Neural cell (in vitro differentiated cells): ENCODE measurements at regions not wholly inside any gene's neighbourhood (a gene's known extent, or its start where the extent isn't known, plus 50 kb on each side); places are given as distances from the start of the nearest gene placed in this dataset.

Experiments
- H2AFZ ChIP-seq: fragments of 200-600, 300-800 bp; sonication (generic), shearing (Covaris generic); 2 replicates; pipeline ENCODE4 v1.6.0; 2014; ENCODE audit warnings: low read depth, mild to moderate bottlenecking, antibody characterized with exemption, low read length, moderate library complexity
- H3F3A ChIP-seq: fragments of 200-600 bp; shearing (Covaris generic); 2 replicates; pipeline ENCODE4 v1.6.1; 2016; ENCODE audit warnings: mild to moderate bottlenecking, moderate library complexity, mixed read lengths, antibody characterized with exemption, low read length; ENCODE audit not compliant: insufficient read depth, poor library complexity, severe bottlenecking
- H3K27ac ChIP-seq: fragments of 200-600, 300-800 bp; sonication (generic), shearing (Covaris generic); 2 replicates; pipeline ENCODE4 v1.5.1; 2014; ENCODE audit warnings: mild to moderate bottlenecking, low read length, moderate library complexity
- H3K27me3 ChIP-seq: fragments of 300-800, 200-600 bp; sonication (generic), shearing (Covaris generic); 2 replicates; pipeline ENCODE4 v1.6.0; 2014; ENCODE audit warnings: mild to moderate bottlenecking, low read depth, low read length, moderate library complexity; ENCODE audit not compliant: insufficient read depth
- H3K36me3 ChIP-seq: fragments of 300-800, 200-600 bp; sonication (generic), shearing (Covaris generic); 2 replicates; pipeline ENCODE4 v1.5.1; 2014; ENCODE audit warnings: mild to moderate bottlenecking, antibody characterized with exemption, low read length, moderate library complexity; ENCODE audit not compliant: insufficient read depth
- H3K4me2 ChIP-seq: fragments of 300-800, 200-600 bp; sonication (generic), shearing (Covaris generic); 2 replicates; pipeline ENCODE4 v1.6.0; 2014; ENCODE audit warnings: mild to moderate bottlenecking, low read length
- H3K4me3 ChIP-seq: fragments of 300-800, 200-600 bp; sonication (generic), shearing (Covaris generic); 2 replicates; pipeline ENCODE4 v1.5.1; 2014; ENCODE audit warnings: mild to moderate bottlenecking, low read length, moderate library complexity
- H3K79me2 ChIP-seq: fragments of 200-600 bp; shearing (Covaris generic); replicated peaks from 2 replicates; pipeline ENCODE4 v1.6.0; 2014; ENCODE audit warnings: mild to moderate bottlenecking, low read length, moderate library complexity; ENCODE audit not compliant: insufficient read depth
- H3K9ac ChIP-seq: fragments of 300-800, 200-600 bp; sonication (generic), shearing (Covaris generic); 2 replicates; pipeline ENCODE4 v1.6.1; 2016; ENCODE audit warnings: mild to moderate bottlenecking, low read length, mixed read lengths
- H3K9me2 ChIP-seq: fragments of 200-600 bp; shearing (Covaris generic); 2 replicates; pipeline ENCODE4 v1.6.1; 2016; ENCODE audit warnings: mild to moderate bottlenecking, low read length, mixed read lengths; ENCODE audit not compliant: insufficient read depth
- H3K9me3 ChIP-seq: fragments of 200-600, 300-800 bp; sonication (generic), shearing (Covaris generic); 2 replicates; pipeline ENCODE4 v1.6.1; 2016; ENCODE audit warnings: mild to moderate bottlenecking, mixed run types, low read length, moderate library complexity, mixed read lengths
- H4K20me1 ChIP-seq: fragments of 200-600 bp; shearing (Covaris generic); 2 replicates; pipeline ENCODE4 v1.6.1; 2016; ENCODE audit warnings: mild to moderate bottlenecking, mixed run types; ENCODE audit not compliant: insufficient read depth
- CTCF ChIP-seq: fragments of 450-650 bp; IDR thresholded peaks from 2 replicates; pipeline ENCODE4 v1.5.1; 2014; ENCODE audit warnings: antibody characterized with exemption, mild to moderate bottlenecking, moderate library complexity; ENCODE audit not compliant: poor library complexity, severe bottlenecking
- EP300 ChIP-seq: fragments of 450-650 bp; conservative IDR thresholded peaks from 2 replicates; pipeline ENCODE4 v1.6.1; 2014; ENCODE audit warnings: antibody characterized with exemption, mild to moderate bottlenecking, moderate library complexity; ENCODE audit not compliant: poor library complexity, severe bottlenecking
- EZH2 ChIP-seq: fragments of 200-600, 300-800 bp; shearing (Covaris generic), sonication (generic); IDR thresholded peaks from 2 replicates; pipeline ENCODE4 v1.6.1; 2014; ENCODE audit warnings: antibody characterized with exemption, low read length, borderline replicate concordance, mild to moderate bottlenecking; ENCODE audit not compliant: insufficient read depth, poor library complexity, severe bottlenecking
- MXI1 ChIP-seq: fragments of 450-650 bp; conservative IDR thresholded peaks from 2 replicates; pipeline ENCODE4 v1.6.1; 2014; ENCODE audit warnings: antibody characterized with exemption, mild to moderate bottlenecking; ENCODE audit not compliant: poor library complexity, severe bottlenecking
- POLR2AphosphoS5 ChIP-seq: IDR thresholded peaks from 2 replicates; pipeline ENCODE4 v1.6.1; 2012
- RAD21 ChIP-seq: fragments of 450-650 bp; conservative IDR thresholded peaks from 2 replicates; pipeline ENCODE4 v1.6.1; 2014; ENCODE audit warnings: antibody characterized with exemption, mild to moderate bottlenecking, moderate library complexity
- SMC3 ChIP-seq: fragments of 450-650 bp; conservative IDR thresholded peaks from 2 replicates; pipeline ENCODE4 v1.6.1; 2014; ENCODE audit warnings: antibody characterized with exemption, mild to moderate bottlenecking, moderate library complexity; ENCODE audit not compliant: poor library complexity
- TAF1 ChIP-seq: IDR thresholded peaks from 2 replicates; pipeline ENCODE4 v1.6.1; 2012; ENCODE audit warnings: low read depth
- TF ChIP-seq, protein P1 (sequence below): IDR thresholded peaks from 2 replicates; pipeline ENCODE4 v1.6.1; 2012; ENCODE audit warnings: borderline replicate concordance

DNA sequence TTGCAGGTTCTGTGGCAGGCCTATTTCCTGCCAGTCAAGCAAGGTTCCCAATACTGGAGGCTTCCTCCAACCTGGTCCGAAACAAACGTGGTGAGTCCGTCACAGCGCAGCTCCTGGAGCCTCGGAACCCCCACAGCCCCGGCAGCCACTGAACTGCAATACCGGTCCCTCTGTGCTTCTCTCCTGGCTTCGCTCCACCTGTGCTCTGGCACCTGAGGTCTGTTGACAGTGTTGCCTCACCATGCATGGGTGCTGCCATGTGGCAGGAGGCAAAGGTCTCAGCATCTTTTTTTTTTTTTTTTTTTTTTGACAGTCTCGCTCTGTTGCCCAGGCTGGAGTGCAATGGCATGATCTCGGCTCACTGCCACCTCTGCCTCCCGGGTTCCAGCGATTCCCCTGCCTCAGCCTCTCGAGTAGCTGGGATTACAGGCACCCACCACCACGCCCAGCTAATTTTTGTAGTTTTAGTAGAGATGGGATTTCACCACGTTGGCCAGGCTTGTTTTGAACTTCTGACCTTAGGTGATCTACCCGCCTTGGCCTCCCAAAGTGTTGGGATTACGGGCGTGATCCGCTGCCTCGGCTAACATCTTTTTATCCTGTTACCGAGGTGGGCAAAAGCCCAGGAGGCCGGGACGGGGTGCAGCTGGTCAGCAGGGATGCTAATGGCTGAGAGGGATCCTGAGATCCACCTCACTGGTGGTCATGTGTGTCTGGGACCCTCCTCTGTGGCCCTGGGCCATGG lies 57.1 kb upstream of the RNU6ATAC start:
- H3K9ac ChIP-seq = no peak overlapping the region
- no peaks in the 10 kb centered on the region for H4K20me1 ChIP-seq
- no peak for TF ChIP-seq TAF1
- TF ChIP-seq, protein P1, sequence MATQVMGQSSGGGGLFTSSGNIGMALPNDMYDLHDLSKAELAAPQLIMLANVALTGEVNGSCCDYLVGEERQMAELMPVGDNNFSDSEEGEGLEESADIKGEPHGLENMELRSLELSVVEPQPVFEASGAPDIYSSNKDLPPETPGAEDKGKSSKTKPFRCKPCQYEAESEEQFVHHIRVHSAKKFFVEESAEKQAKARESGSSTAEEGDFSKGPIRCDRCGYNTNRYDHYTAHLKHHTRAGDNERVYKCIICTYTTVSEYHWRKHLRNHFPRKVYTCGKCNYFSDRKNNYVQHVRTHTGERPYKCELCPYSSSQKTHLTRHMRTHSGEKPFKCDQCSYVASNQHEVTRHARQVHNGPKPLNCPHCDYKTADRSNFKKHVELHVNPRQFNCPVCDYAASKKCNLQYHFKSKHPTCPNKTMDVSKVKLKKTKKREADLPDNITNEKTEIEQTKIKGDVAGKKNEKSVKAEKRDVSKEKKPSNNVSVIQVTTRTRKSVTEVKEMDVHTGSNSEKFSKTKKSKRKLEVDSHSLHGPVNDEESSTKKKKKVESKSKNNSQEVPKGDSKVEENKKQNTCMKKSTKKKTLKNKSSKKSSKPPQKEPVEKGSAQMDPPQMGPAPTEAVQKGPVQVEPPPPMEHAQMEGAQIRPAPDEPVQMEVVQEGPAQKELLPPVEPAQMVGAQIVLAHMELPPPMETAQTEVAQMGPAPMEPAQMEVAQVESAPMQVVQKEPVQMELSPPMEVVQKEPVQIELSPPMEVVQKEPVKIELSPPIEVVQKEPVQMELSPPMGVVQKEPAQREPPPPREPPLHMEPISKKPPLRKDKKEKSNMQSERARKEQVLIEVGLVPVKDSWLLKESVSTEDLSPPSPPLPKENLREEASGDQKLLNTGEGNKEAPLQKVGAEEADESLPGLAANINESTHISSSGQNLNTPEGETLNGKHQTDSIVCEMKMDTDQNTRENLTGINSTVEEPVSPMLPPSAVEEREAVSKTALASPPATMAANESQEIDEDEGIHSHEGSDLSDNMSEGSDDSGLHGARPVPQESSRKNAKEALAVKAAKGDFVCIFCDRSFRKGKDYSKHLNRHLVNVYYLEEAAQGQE = no peak
- TF ChIP-seq RAD21 = no peak
- TF ChIP-seq POLR2AphosphoS5 = no peak
- TF ChIP-seq MXI1 = no peak
- no peak for TF ChIP-seq EP300
- TF ChIP-seq CTCF = no peak
- no peak overlapping the region for H3K4me3 ChIP-seq
- no peaks in the 10 kb centered on the region for H3K9me3 ChIP-seq
- no peak overlapping the region for H2AFZ ChIP-seq
- no peaks in the 10 kb centered on the region for H3K27me3 ChIP-seq
- H3F3A ChIP-seq = no peaks in the 10 kb centered on the region
- no peak overlapping the region for H3K27ac ChIP-seq
- H3K79me2 ChIP-seq = no peaks in the 10 kb centered on the region
- no peaks in the 10 kb centered on the region for H3K36me3 ChIP-seq
- no peak overlapping the region for H3K4me2 ChIP-seq
- no peaks in the 10 kb centered on the region for H3K9me2 ChIP-seq

DNA sequence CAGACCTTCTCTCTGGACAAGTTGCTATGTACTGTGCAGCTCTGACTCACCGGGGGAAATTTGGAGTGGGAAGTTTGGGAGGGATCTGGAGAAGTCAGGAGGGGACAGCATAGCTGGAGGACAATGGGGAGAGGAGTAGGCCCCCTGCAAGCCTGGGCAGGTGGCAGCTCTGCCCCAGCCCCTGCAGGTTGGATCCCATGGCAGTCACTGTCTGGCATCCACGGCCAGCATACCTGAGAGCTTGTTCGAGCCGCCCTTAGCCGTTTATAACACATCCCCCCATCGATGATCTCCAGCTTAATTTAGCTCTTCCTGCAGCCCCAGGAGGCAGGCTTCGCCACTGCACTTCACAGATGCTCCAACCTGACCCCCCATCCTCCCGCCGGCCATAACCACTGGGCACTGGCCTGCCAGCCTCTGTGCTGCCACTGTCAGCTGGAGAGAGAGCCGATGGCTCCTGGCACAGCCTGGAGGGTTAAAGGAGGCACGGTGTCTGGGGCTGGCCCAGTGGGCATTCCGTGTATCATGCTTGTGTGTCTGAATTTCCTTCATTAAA lies 57.7 kb upstream of the RNU6ATAC start:
- Histone ChIP-seq H3F3A (no peaks in the 10 kb centered on the region), H3K36me3 (no peaks in the 10 kb centered on the region), H3K9me3 (no peaks in the 10 kb centered on the region), H3K27me3 (no peaks in the 10 kb centered on the region), H4K20me1 (no peaks in the 10 kb centered on the region), H3K27ac (no peak overlapping the region), H3K79me2 (no peaks in the 10 kb centered on the region), H3K4me2 (no peak overlapping the region), H3K9ac (no peak overlapping the region), H3K4me3 (no peak overlapping the region), H2AFZ (no peak overlapping the region), H3K9me2 (no peaks in the 10 kb centered on the region)
- no peak for TF ChIP-seq TAF1
- no peak for TF ChIP-seq EP300
- no peak for TF ChIP-seq CTCF
- TF ChIP-seq RAD21 = no peak
- TF ChIP-seq SMC3 = no peak
- TF ChIP-seq, protein P1 = no peak
- no peak for TF ChIP-seq MXI1
- no peak for TF ChIP-seq EZH2
- no peak for TF ChIP-seq POLR2AphosphoS5
